SH-SY5Y (cell line): ENCODE measurements at regions not wholly inside any gene's neighbourhood (a gene's known extent, or its start where the extent isn't known, plus 50 kb on each side); places are given as distances from the start of the nearest gene placed in this dataset.

Experiments
- GATA2 ChIP-seq: IDR thresholded peaks from 2 replicates; pipeline ENCODE4 v1.6.1; 2011; ENCODE audit warnings: mild to moderate bottlenecking, low read depth, low read length
- GATA3 ChIP-seq: IDR thresholded peaks from 2 replicates; pipeline ENCODE4 v1.6.1; 2011; ENCODE audit warnings: low read depth, mild to moderate bottlenecking, low read length, moderate library complexity

GRCh38 chr7:94300176-94300835 lies 94.4 kb upstream of the COL1A2 start:
- TF ChIP-seq GATA2: no peak
- no peak for TF ChIP-seq GATA3
